Keratinocyte (primary cell): ENCODE measurements at regions not wholly inside any gene's neighbourhood (a gene's known extent, or its start where the extent isn't known, plus 50 kb on each side); places are given as distances from the start of the nearest gene placed in this dataset.

Experiments
- DNase-seq: peaks from one replicate; pipeline ENCODE4 v3.0.0-alpha.2; 2011; ENCODE audit warnings: low read depth, missing footprints, low spot score
- FAIRE-seq: peaks from 2 replicates; lab custom pipeline; 2011; peaks lifted over from hg19 to GRCh38; lab: Jason Lieb, UNC
- H2AFZ ChIP-seq: 2 replicates; pipeline ENCODE4 v1.6.0; 2012; ENCODE audit warnings: low read length, control low read depth, inconsistent platforms; ENCODE audit not compliant: control insufficient read depth
- H3K27ac ChIP-seq: 2 replicates; pipeline ENCODE4 v1.5.1; 2011; ENCODE audit warnings: low read length; ENCODE audit not compliant: control insufficient read depth, insufficient read depth
- H3K27me3 ChIP-seq: 3 replicates; pipeline ENCODE4 v1.6.0; 2011; ENCODE audit warnings: low read length; ENCODE audit not compliant: control insufficient read depth, insufficient read depth; ENCODE audit errors: extremely low read depth
- H3K36me3 ChIP-seq, 2 experiments: 2 replicates in 1 of 2; 3 replicates in 1 of 2; pipeline ENCODE4 v1.5.1; 2011; ENCODE audit warnings: low read length in 2 of 2, mild to moderate bottlenecking in 1 of 2; ENCODE audit not compliant: control insufficient read depth in 2 of 2, insufficient read depth in 2 of 2; ENCODE audit errors: extremely low read depth in 1 of 2
- H3K4me1 ChIP-seq: 3 replicates; pipeline ENCODE4 v1.5.1; 2011; ENCODE audit warnings: low read length; ENCODE audit not compliant: control insufficient read depth, insufficient read depth; ENCODE audit errors: extremely low read depth
- H3K4me2 ChIP-seq: 3 replicates; pipeline ENCODE4 v1.6.0; 2011; ENCODE audit warnings: low read depth, low read length; ENCODE audit not compliant: control insufficient read depth, insufficient read depth; ENCODE audit errors: extremely low read depth
- H3K4me3 ChIP-seq, 3 experiments: fragments of 200-600 bp in 1 of 3; sonication (generic) in 1 of 3; 2 replicates in 2 of 3; 3 replicates in 1 of 3; pipeline ENCODE4 v1.5.1; 2011 to 2016; ENCODE audit warnings: low read length in 3 of 3, mild to moderate bottlenecking in 3 of 3, control low read depth in 2 of 3, inconsistent platforms in 1 of 3, low read depth in 1 of 3, mixed read lengths in 1 of 3, mixed run types in 1 of 3, moderate library complexity in 1 of 3; ENCODE audit not compliant: control insufficient read depth in 2 of 3, insufficient read depth in 2 of 3; ENCODE audit errors: extremely low read depth in 1 of 3
- H3K79me2 ChIP-seq: 2 replicates; pipeline ENCODE4 v1.6.0; 2012; ENCODE audit warnings: low read length; ENCODE audit not compliant: control insufficient read depth, insufficient read depth
- H3K9ac ChIP-seq: 3 replicates; pipeline ENCODE4 v1.6.0; 2011; ENCODE audit warnings: low read length; ENCODE audit not compliant: control insufficient read depth, insufficient read depth; ENCODE audit errors: extremely low read depth
- H3K9me1 ChIP-seq: 3 replicates; pipeline ENCODE4 v1.6.0; 2011; ENCODE audit warnings: low read length; ENCODE audit not compliant: control insufficient read depth, insufficient read depth; ENCODE audit errors: extremely low read depth
- H3K9me3 ChIP-seq: 2 replicates; pipeline ENCODE4 v1.5.1; 2012; ENCODE audit warnings: low read depth, low read length; ENCODE audit not compliant: control insufficient read depth
- H4K20me1 ChIP-seq: 3 replicates; pipeline ENCODE4 v1.6.0; 2011; ENCODE audit warnings: low read length; ENCODE audit not compliant: control insufficient read depth, insufficient read depth; ENCODE audit errors: extremely low read depth
- CTCF ChIP-seq, 3 experiments: IDR thresholded peaks in 1 of 3; conservative IDR thresholded peaks in 1 of 3; optimal IDR thresholded peaks in 1 of 3; 2 replicates in 2 of 3; 3 replicates in 1 of 3; pipeline versions ENCODE3 to v1.5.1; 2011; ENCODE audit warnings: low read length in 3 of 3, mild to moderate bottlenecking in 3 of 3, moderate library complexity in 2 of 3, control low read depth in 1 of 3, inconsistent platforms in 1 of 3; ENCODE audit not compliant: insufficient read depth in 2 of 3; ENCODE audit errors: extremely low read depth in 1 of 3
- EZH2 ChIP-seq: IDR thresholded peaks from one replicate; pipeline ENCODE4 v1.6.1; 2012; ENCODE audit warnings: inconsistent platforms, mild to moderate bottlenecking, low read length, moderate library complexity
- dilution Hi-C: fragments of 300-500 bp; cut with MboI; formaldehyde crosslinking; loops from one replicate; pipeline ENCODE4 v1.7.0; 2020; ENCODE audit warnings: low sequenced_read_pairs; ENCODE audit not compliant: extremely low pct_ligation_motif_present

GRCh38 chr13:44040070-44040817, 160.5 kb downstream of the LACC1 start:
- H3K27me3 ChIP-seq: no peaks in the 10 kb centered on the region
- no peaks in the 10 kb centered on the region for H3K9me3 ChIP-seq
- H3K9ac ChIP-seq: no peak overlapping the region
- no peak overlapping the region for H2AFZ ChIP-seq
- FAIRE-seq: no peak
- no peak overlapping the region for H3K4me2 ChIP-seq
- no peak for DNase-seq
- H3K27ac ChIP-seq: no peak overlapping the region
- H3K4me3 ChIP-seq: no peak overlapping the region
- H3K9me1 ChIP-seq: no peaks in the 10 kb centered on the region
- dilution Hi-C loops: loop anchor here (25.0 kb wide), 1 partner anchor 397 kb away; no protein-coding TSS in a partner anchor
- H3K4me1 ChIP-seq: no peaks in the 10 kb centered on the region
- no peaks in the 10 kb centered on the region for H3K36me3 ChIP-seq
- H4K20me1 ChIP-seq: no peaks in the 10 kb centered on the region
- no peaks in the 10 kb centered on the region for H3K79me2 ChIP-seq
- no peak for TF ChIP-seq EZH2
- no peak for TF ChIP-seq CTCF (optimal IDR thresholded peaks at IDR 0.05 in 1 of 3, IDR thresholded peaks at IDR 0.05 in 1 of 3, conservative IDR thresholded peaks at IDR 0.05 in 1 of 3; ENCODE audit: extremely low read depth in 1 of 3, insufficient read depth in 2 of 3, low read length in 3 of 3)

- Histone ChIP-seq H3K4me2 (no peak overlapping the region), H4K20me1 (no peaks in the 10 kb centered on the region), H3K9me1 (no peaks in the 10 kb centered on the region), H3K36me3 (no peaks in the 10 kb centered on the region), H2AFZ (no peak overlapping the region), H3K27me3 (no peaks in the 10 kb centered on the region), H3K4me1 (no peaks in the 10 kb centered on the region), H3K9ac (no peak overlapping the region), H3K79me2 (no peaks in the 10 kb centered on the region), H3K4me3 (no peak overlapping the region), H3K27ac (no peak overlapping the region), H3K9me3 (no peaks in the 10 kb centered on the region)
- TF ChIP-seq CTCF (optimal IDR thresholded peaks at IDR 0.05 in 1 of 3, IDR thresholded peaks at IDR 0.05 in 1 of 3, conservative IDR thresholded peaks at IDR 0.05 in 1 of 3; ENCODE audit: extremely low read depth in 1 of 3, insufficient read depth in 2 of 3, low read length in 3 of 3) (no peak), EZH2 (no peak)
- no peak for FAIRE-seq
- DNase-seq: no peak
- dilution Hi-C loops: loop anchor here (25.0 kb wide), 1 partner anchor 397 kb away; no protein-coding TSS in a partner anchor
Measured at GRCh38 chr13:44040818-44041100, 161.1 kb downstream of the LACC1 start.
